H1 (cell line): ENCODE measurements at regions not wholly inside any gene's neighbourhood (a gene's known extent, or its start where the extent isn't known, plus 50 kb on each side); places are given as distances from the start of the nearest gene placed in this dataset.

Source experiments
- CTCF ChIA-PET: fragments of 300-600 bp; sonication (Branson Sonifier 250); formaldehyde crosslinking; loops from one replicate; lab custom pipeline; 2021; ENCODE audit not compliant: partially characterized antibody; lab: Charles Lee
- POLR2A ChIA-PET: fragments of 300-600 bp; sonication (Branson Sonifier 250); formaldehyde crosslinking; loops from one replicate; lab custom pipeline; 2021; ENCODE audit warnings: inconsistent platforms; ENCODE audit not compliant: partially characterized antibody; lab: Charles Lee
- DNase-seq, 2 experiments: peaks; one replicate each; pipeline versions ENCODE4 v3.0.0 to v3.0.0-alpha.2; 2010 to 2022; ENCODE audit warnings: low spot score in 2 of 2, low read depth in 1 of 2, mixed read lengths in 1 of 2
- FAIRE-seq: peaks from 2 replicates; lab custom pipeline; 2011; peaks lifted over from hg19 to GRCh38; lab: Jason Lieb, UNC
- H2AFZ ChIP-seq: 2 replicates; pipeline ENCODE4 v1.8.1; 2012; ENCODE audit warnings: low read length, inconsistent platforms
- H2AK5ac ChIP-seq: 2 replicates; pipeline ENCODE4 v1.6.1; 2013; ENCODE audit warnings: low read depth, low read length
- H2BK120ac ChIP-seq: replicated peaks from 2 replicates; pipeline ENCODE3; 2013; ENCODE audit warnings: low read depth, low read length, inconsistent platforms
- H2BK12ac ChIP-seq: 2 replicates; pipeline ENCODE4 v1.6.1; 2013; ENCODE audit warnings: low read depth, low read length
- H2BK15ac ChIP-seq: 2 replicates; pipeline ENCODE4 v1.6.1; 2013; ENCODE audit warnings: low read length
- H2BK20ac ChIP-seq: 2 replicates; pipeline ENCODE4 v1.6.1; 2013; ENCODE audit warnings: low read length
- H2BK5ac ChIP-seq: 2 replicates; pipeline ENCODE4 v1.6.1; 2013; ENCODE audit warnings: low read depth, low read length
- H3K14ac ChIP-seq: 2 replicates; pipeline ENCODE4 v1.6.1; 2013; ENCODE audit warnings: inconsistent platforms; ENCODE audit not compliant: insufficient read length
- H3K18ac ChIP-seq: 2 replicates; pipeline ENCODE4 v1.6.1; 2013; ENCODE audit warnings: low read length; ENCODE audit errors: extremely low read depth
- H3K23ac ChIP-seq: 2 replicates; pipeline ENCODE4 v1.6.1; 2013; ENCODE audit warnings: inconsistent platforms; ENCODE audit not compliant: insufficient read length
- H3K23me2 ChIP-seq: 2 replicates; pipeline ENCODE4 v1.6.1; 2013; ENCODE audit warnings: low read depth, low read length
- H3K27ac ChIP-seq: 2 replicates; pipeline ENCODE4 v1.6.1; 2011; ENCODE audit warnings: low read depth, low read length, inconsistent platforms
- H3K27me3 ChIP-seq, 4 experiments: replicated peaks in 1 of 4; 1 replicate in 1 of 4; 2 replicates in 3 of 4; pipeline versions ENCODE4 v1.6.1 to v1.8.1; 2011 to 2013; ENCODE audit warnings: low read length in 3 of 4, mild to moderate bottlenecking in 3 of 4, inconsistent platforms in 2 of 4, mixed read lengths in 2 of 4, moderate library complexity in 1 of 4; ENCODE audit not compliant: control insufficient read depth in 3 of 4, insufficient read depth in 3 of 4; ENCODE audit errors: extremely low read depth in 1 of 4
- H3K36me3 ChIP-seq, 4 experiments: 2 replicates each; pipeline versions ENCODE4 v1.6.1 to v1.8.1; 2011 to 2013; ENCODE audit warnings: mild to moderate bottlenecking in 4 of 4, low read length in 3 of 4, moderate library complexity in 2 of 4, control low read depth in 1 of 4, inconsistent platforms in 1 of 4; ENCODE audit not compliant: insufficient read depth in 4 of 4, control insufficient read depth in 2 of 4
- H3K4ac ChIP-seq: replicated peaks from 2 replicates; pipeline ENCODE3; 2013; ENCODE audit warnings: low read length, low read depth, mixed read lengths, inconsistent platforms; ENCODE audit not compliant: insufficient read length
- H3K4me1 ChIP-seq, 4 experiments: replicated peaks in 1 of 4; 1 replicate in 1 of 4; 2 replicates in 3 of 4; pipeline versions ENCODE4 v1.6.1 to v1.8.1; 2011 to 2013; ENCODE audit warnings: low read length in 3 of 4, inconsistent platforms in 2 of 4, mixed read lengths in 1 of 4; ENCODE audit not compliant: insufficient read depth in 4 of 4, control insufficient read depth in 3 of 4
- H3K4me2 ChIP-seq, 2 experiments: 2 replicates each; pipeline versions ENCODE4 v1.6.1 to v1.8.1; 2011 to 2013; ENCODE audit warnings: low read depth in 2 of 2, low read length in 2 of 2, control low read depth in 1 of 2, inconsistent platforms in 1 of 2, mild to moderate bottlenecking in 1 of 2; ENCODE audit not compliant: insufficient read depth in 1 of 2
- H3K4me3 ChIP-seq, 4 experiments: fragments of 200-600, 300-600 bp in 1 of 4; sonication (generic), shearing (Covaris generic), sonication (Bioruptor Twin) in 1 of 4; 2 replicates each; pipeline versions ENCODE4 v1.5.1 to v1.8.1; 2011 to 2016; ENCODE audit warnings: low read length in 4 of 4, low read depth in 3 of 4, control low read depth in 2 of 4, inconsistent platforms in 2 of 4, mild to moderate bottlenecking in 2 of 4, mixed read lengths in 1 of 4, moderate library complexity in 1 of 4; ENCODE audit not compliant: insufficient read depth in 2 of 4; ENCODE audit errors: extremely low read depth in 1 of 4
- H3K56ac ChIP-seq: replicated peaks from 2 replicates; pipeline ENCODE3; 2013; ENCODE audit warnings: low read depth, mild to moderate bottlenecking, mixed read lengths, low read length, inconsistent platforms; ENCODE audit not compliant: insufficient read length
- H3K79me1 ChIP-seq: 2 replicates; pipeline ENCODE4 v1.6.1; 2013; ENCODE audit warnings: low read depth, low read length, control low read depth
- H3K79me2 ChIP-seq, 2 experiments: 2 replicates each; pipeline versions ENCODE4 v1.6.1 to v1.8.1; 2012 to 2013; ENCODE audit warnings: low read length in 2 of 2, mild to moderate bottlenecking in 2 of 2, inconsistent platforms in 1 of 2; ENCODE audit not compliant: insufficient read depth in 2 of 2, control insufficient read depth in 1 of 2
- H3K9ac ChIP-seq, 4 experiments: replicated peaks in 1 of 4; 1 replicate in 1 of 4; 2 replicates in 3 of 4; pipeline versions ENCODE4 v1.6.1 to v1.8.1; 2011 to 2013; ENCODE audit warnings: low read depth in 3 of 4, low read length in 3 of 4, control low read depth in 2 of 4, mild to moderate bottlenecking in 2 of 4, moderate library complexity in 2 of 4, inconsistent platforms in 1 of 4; ENCODE audit errors: extremely low read depth in 1 of 4
- H3K9me3 ChIP-seq, 2 experiments: 2 replicates each; pipeline versions ENCODE4 v1.6.1 to v1.8.1; 2012 to 2013; ENCODE audit warnings: mild to moderate bottlenecking in 2 of 2, moderate library complexity in 2 of 2, control low read depth in 1 of 2, inconsistent platforms in 1 of 2, low read depth in 1 of 2, low read length in 1 of 2, mixed read lengths in 1 of 2; ENCODE audit not compliant: insufficient read depth in 2 of 2
- H4K20me1 ChIP-seq, 2 experiments: replicated peaks in 1 of 2; 2 replicates each; pipeline versions ENCODE3 to v1.8.1; 2011 to 2013; ENCODE audit warnings: inconsistent platforms in 2 of 2, low read length in 2 of 2, mild to moderate bottlenecking in 1 of 2; ENCODE audit not compliant: insufficient read depth in 2 of 2, control insufficient read depth in 1 of 2
- H4K5ac ChIP-seq: 2 replicates; pipeline ENCODE4 v1.6.1; 2013; ENCODE audit warnings: low read length, low read depth, mixed read lengths, inconsistent platforms; ENCODE audit not compliant: insufficient read length
- H4K8ac ChIP-seq: 2 replicates; pipeline ENCODE4 v1.8.0; 2013; ENCODE audit warnings: mild to moderate bottlenecking, moderate library complexity, low read length, inconsistent platforms; ENCODE audit not compliant: insufficient read depth; ENCODE audit errors: extremely low read depth
- H4K91ac ChIP-seq: replicated peaks from 2 replicates; pipeline ENCODE3; 2013; ENCODE audit warnings: low read length, mixed read lengths, inconsistent platforms; ENCODE audit not compliant: insufficient read length
- ATF3 ChIP-seq: IDR thresholded peaks from 2 replicates; pipeline ENCODE4 v1.6.1; 2011; ENCODE audit warnings: low read depth, mild to moderate bottlenecking, low read length; ENCODE audit not compliant: insufficient read depth
- BCL11A ChIP-seq, 2 experiments: IDR thresholded peaks; one replicate each; pipeline ENCODE4 v1.6.1; 2011; ENCODE audit warnings: low read depth in 2 of 2, low read length in 2 of 2, mild to moderate bottlenecking in 2 of 2
- EP300 ChIP-seq, 2 experiments: IDR thresholded peaks; 1 replicate in 1 of 2; 2 replicates in 1 of 2; pipeline ENCODE4 v1.6.1; 2011 to 2012; ENCODE audit warnings: low read depth in 2 of 2, low read length in 2 of 2, mild to moderate bottlenecking in 2 of 2, borderline replicate concordance in 1 of 2, inconsistent platforms in 1 of 2, moderate library complexity in 1 of 2
- SIRT6 ChIP-seq: IDR thresholded peaks from one replicate; pipeline ENCODE4 v1.7.1; 2012; ENCODE audit warnings: low read length, inconsistent platforms
- SUZ12 ChIP-seq: fragments of 200-600 bp; sonication (generic); IDR thresholded peaks from 2 replicates; pipeline ENCODE4 v1.6.1; 2012; ENCODE audit warnings: mild to moderate bottlenecking, inconsistent platforms, low read length, moderate library complexity, mixed read lengths
- WGBS, 2 experiments: shearing (Covaris generic) in 1 of 2; methylation state at CpG; one replicate each; pipeline versions ENCODE4 v1.1.6 to v1.1.7; 2013 to 2015; ENCODE audit warnings: low lambda C conversion rate in 2 of 2, mixed read lengths in 2 of 2, inconsistent platforms in 1 of 2, low coverage in 1 of 2, missing lambda C conversion rate in 1 of 2; ENCODE audit not compliant: insufficient replicate concordance in 2 of 2, insufficient coverage in 1 of 2, insufficient read length in 1 of 2; ENCODE audit errors: extremely low coverage in 1 of 2, missing lambda C conversion rate in 1 of 2; 5-methylcytosine and 5-hydroxymethylcytosine counted together

GRCh38 chr13:77456271-77456670 lies 79.2 kb upstream of the SCEL start:
- FAIRE-seq: no peak
- no peak overlapping the region for H2BK12ac ChIP-seq
- H4K20me1 ChIP-seq: no peaks in the 10 kb centered on the region
- no peak overlapping the region for H4K8ac ChIP-seq
- H3K79me2 ChIP-seq: no peaks in the 10 kb centered on the region
- DNase-seq: no peak
- H3K27me3 ChIP-seq: no peaks in the 10 kb centered on the region
- H4K5ac ChIP-seq: no peak overlapping the region
- H3K27ac ChIP-seq: no peak overlapping the region
- H2AFZ ChIP-seq: no peak overlapping the region
- ChIA-PET CTCF (interaction anchor here (0.9 to 1.0 kb wide), 4 partner anchors 20 to 401 kb away, joined by 3 to 5 read pairs (median 4); no protein-coding TSS in a partner anchor), POLR2A (no interaction called here)
- H2AK5ac ChIP-seq: no peak overlapping the region
- no peak overlapping the region for H2BK120ac ChIP-seq
- no peak overlapping the region for H3K4me2 ChIP-seq
- H3K9me3 ChIP-seq: no peaks in the 10 kb centered on the region
- no peak overlapping the region for H3K23ac ChIP-seq
- no peak overlapping the region for H3K4me3 ChIP-seq
- H3K56ac ChIP-seq: no peak overlapping the region
- H4K91ac ChIP-seq: no peak overlapping the region
- no peaks in the 10 kb centered on the region for H3K23me2 ChIP-seq
- H2BK20ac ChIP-seq: no peak overlapping the region
- no peaks in the 10 kb centered on the region for H3K36me3 ChIP-seq
- H3K18ac ChIP-seq: no peak overlapping the region
- H3K9ac ChIP-seq: no peak overlapping the region
- peaks cover 0 to 3% (median 0%) of the 10 kb centered on the region in 4 experiments; a peak in 1 of 7 replicates for H3K4me1 ChIP-seq
- no peaks in the 10 kb centered on the region for H3K79me1 ChIP-seq
- no peak overlapping the region for H2BK15ac ChIP-seq
- 82% methylated on average over 1 of the region's 1 CpG; no CpG with 5 or more reads in 1 of the 2 experiments for WGBS, 2 experiments
- H3K14ac ChIP-seq: no peak overlapping the region
- H2BK5ac ChIP-seq: no peak overlapping the region
- H3K4ac ChIP-seq: no peak overlapping the region
- TF ChIP-seq BCL11A (IDR thresholded peaks at IDR 0.05; ENCODE audit: low read depth in 2 of 2, low read length in 2 of 2) (no peak), SIRT6 (no peak), ATF3 (no peak), SUZ12 (no peak), EP300 (IDR thresholded peaks at IDR 0.05; ENCODE audit: borderline replicate concordance in 1 of 2, low read depth in 2 of 2, low read length in 2 of 2) (no peak)
